NCI-H2196 (cell line): ENCODE measurements at regions not wholly inside any gene's neighbourhood (a gene's known extent, or its start where the extent isn't known, plus 50 kb on each side); places are given as distances from the start of the nearest gene placed in this dataset.

Source experiments
- DNase-seq: peaks from one replicate; lab custom pipeline; 2025; ENCODE audit not compliant: unreplicated experiment; lab: John Stamatoyannopoulos, UW

DNA sequence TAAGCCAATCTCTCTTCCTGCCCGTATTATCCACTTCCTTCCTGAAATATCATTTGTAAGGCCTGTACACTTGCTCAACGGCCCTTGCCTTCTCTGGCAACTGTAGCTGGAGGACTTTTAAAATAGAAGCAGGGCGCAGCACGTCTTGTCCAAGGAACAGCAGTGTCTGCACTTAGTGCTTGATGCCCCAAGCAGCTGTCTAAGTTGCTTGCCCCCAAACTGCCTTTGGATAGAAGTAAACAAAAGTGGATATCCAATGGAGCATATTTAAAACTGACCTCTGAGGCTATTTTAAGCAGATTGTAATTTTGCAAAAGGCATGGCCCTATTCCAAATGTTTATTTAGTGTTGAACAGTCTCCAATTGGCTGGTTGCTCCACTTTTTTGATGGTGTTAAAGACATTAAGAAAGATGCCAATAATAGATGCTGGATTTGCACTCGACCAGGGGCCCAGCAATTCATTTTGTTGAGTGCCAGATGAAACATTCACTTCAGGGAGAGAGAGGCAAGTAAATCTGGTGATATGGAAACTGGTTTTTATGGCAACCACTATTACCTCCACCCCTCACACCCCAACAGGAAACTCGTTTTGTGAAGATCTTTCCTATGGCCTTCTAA is 526.8 kb upstream of the TBL1XR1 start:
- peak; percentile 65 for DNase-seq

DNA sequence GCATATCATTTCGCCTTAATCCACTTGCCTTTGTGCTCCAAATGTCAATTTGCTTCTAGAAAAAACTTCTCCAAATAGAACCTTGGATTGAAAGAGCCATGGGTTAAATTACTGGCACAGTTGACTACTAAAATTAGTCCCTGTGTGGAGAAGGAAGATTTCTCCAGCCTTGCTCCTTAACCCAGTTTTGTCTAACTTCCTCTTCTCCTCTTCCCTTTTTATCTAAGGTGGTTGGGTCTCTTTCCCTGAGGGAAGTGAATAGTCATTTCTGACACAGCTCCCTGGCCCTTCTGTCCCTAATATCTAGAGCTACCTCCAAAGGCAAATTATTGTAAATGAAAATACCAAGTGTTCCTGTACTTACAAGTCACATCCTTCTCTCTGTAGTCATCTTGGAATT is 527.9 kb upstream of the TBL1XR1 start:
- no peak for DNase-seq

GRCh38 chr3:177726807-177727206 is 529.5 kb upstream of the TBL1XR1 start:
- DNase-seq: no peak

- no peak for DNase-seq
These were observed 532.8 kb upstream of the TBL1XR1 start for GRCh38 chr3:177729956-177730681.

- DNase-seq: no peak
These were observed 533.5 kb upstream of the TBL1XR1 start for GRCh38 chr3:177730814-177731213.

GRCh38 chr3:177731644-177732268 is 534.5 kb upstream of the TBL1XR1 start:
- DNase-seq: no peak

DNA sequence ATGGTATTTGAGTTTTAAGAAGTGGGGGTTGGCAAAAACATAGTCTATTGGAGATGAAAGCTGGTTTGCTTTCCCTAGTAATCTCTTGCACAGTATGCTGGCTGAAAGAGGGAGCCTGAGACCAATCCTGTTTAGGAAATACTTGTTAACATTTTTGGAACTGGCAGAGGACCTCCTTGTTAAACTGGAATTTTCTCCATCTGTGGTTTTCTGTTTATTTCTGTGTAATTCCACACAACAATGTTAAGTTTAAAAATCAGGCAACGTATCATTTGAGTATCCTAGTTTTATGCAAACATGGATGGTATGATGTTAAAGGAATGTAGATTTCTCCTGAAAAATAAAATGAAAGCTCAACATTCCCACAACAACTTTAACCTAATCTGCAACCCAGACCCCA is 536.0 kb upstream of the TBL1XR1 start:
- no peak for DNase-seq

GRCh38 chr3:177733936-177734335 is 536.7 kb upstream of the TBL1XR1 start:
- DNase-seq: no peak

GRCh38 chr3:177735431-177735830 is 538.1 kb upstream of the TBL1XR1 start:
- no peak for DNase-seq

GRCh38 chr3:177739461-177739860 is 542.2 kb upstream of the TBL1XR1 start:
- no peak for DNase-seq

GRCh38 chr3:177740254-177740653 is 543.0 kb upstream of the TBL1XR1 start:
- DNase-seq: no peak

DNA sequence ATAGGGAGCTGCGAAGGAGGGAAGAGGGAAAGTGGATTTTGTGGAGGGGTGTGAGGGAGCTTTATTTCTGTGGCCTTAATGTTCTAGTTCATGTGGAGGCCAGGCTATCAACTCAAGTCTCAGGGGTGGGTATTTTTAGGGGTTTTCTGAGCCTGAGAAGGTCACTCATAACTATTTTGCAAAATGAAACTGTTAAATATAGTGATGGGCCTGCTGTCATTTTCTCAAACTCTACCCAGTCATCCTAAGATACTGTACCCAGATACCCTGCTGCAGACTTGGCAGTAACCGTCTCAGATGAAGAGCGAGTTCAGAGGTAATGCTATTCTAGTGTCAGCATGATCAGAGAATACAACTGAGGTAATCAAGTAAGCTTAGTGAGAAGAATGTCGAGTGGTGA is 545.0 kb upstream of the TBL1XR1 start:
- DNase-seq: no peak

- DNase-seq: no peak
These were observed 546.0 kb upstream of the TBL1XR1 start for GRCh38 chr3:177743173-177743890.

DNA sequence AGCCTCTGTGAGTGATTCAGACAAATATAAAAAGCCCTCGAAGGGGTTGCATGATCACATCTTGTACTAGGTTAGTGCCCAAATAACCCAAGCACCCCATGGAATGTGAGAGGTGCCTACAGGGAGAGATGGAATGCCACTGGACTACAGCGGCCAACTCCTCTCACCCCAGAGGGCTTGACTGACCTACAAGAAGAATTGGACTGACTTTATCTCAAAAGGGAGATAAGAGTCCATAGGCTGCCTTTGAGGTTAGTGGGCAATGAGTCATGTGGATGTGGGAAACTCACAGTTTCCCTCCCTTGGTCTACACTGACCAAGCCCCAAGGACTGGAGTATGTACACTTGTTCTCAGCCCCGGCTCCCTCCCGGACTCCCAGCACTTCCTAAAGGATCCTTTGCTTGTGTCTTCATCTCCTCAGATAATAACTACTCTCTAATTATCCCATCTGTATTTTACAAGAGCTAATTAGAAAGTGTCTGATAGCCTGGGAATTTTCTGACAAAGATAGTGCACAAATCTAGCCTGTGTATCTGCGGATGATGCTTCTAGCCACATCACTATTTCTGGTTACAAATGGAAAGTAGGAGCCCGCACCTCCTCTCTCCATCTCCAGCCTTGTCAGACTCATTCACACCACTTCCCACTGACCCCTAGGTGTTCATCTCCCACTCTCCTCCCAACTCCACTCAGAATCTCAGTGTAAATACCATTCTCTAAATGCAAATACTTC is 547.8 kb upstream of the TBL1XR1 start:
- no peak for DNase-seq

DNA sequence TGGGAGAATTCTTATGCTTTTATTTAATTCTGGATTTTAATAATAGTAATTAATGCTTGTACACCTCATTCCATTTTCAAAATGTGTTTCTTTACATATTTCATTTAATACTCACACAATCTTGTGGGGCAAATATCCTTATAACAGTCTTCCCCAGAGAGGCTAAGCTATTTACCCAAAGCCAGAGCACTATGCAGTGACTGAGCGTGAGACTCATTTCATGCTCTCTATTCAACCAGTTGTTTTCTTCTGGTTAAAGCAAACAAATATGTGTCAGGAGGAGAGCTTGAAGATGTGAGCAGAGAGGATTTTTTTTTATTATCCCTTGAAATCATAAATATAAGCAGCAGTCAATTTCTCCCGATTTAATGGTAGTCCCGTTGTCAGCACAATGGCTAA is 548.3 kb upstream of the TBL1XR1 start:
- DNase-seq: no peak

DNA sequence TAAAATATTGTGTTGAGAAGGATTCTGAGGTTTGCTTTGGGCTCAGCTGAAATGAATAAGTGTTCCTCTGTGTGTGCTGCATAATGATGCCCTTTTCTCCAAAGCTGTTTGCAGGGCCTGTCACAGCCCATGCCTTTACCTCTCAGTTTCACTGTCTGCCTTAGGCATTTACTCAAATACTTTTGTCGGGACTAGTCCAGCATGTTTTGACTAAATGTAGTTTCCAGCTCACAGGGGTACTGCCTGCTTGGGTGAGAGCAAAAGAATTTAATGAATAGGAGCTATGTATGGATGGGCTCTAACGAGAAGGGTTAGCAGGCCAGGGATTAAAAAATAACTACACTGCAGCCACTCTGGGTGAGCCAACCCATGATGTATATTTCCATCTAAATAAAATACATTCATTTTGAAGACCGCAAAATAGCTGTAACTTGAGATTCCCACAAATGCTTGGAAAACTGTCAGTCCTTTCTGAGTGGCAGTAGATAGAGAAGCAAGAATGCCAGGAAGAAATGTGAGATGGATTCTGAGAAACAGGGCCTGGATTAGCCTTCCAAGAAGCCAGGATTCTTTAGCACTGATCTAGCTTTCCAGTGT is 549.2 kb upstream of the TBL1XR1 start:
- no peak for DNase-seq

DNA sequence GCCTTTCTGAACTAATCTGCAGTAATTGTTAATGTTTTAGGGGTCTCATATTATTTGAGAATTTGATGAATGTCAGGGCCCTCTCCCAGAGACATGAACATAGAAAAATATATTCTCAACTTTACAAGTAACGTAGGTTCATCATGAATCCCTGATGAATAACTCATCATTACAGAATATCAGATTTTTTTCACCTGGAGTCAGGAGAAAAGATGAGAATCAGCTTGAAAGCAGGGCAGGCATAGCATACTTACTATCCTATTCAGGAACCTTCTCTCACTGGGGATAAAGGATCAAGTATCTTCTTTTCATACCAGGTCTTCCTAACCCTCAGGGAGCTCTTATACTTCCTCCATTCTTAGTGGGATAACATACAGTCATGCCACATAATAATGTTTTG is 552.6 kb upstream of the TBL1XR1 start:
- no peak for DNase-seq

- no peak for DNase-seq
These were observed 553.2 kb upstream of the TBL1XR1 start for GRCh38 chr3:177750436-177750835.

DNA sequence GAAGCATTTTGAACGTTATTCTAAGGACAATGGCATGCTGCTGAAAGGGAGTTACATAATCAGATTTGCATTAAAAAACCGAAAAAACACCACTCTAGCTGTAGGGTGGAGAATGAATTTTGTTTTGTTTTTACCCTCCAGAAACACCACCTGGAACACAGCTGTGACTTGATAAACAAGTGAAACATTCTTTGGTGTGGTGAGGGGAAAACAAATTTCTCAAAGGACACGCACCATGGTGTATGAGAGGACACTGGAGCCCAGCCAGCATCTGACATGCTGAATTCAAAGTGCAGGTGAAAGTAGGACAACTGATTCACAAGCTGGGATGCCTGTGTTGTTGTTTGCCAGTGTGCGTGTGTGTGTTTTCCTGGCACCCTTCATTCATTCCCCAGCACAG is 554.5 kb upstream of the TBL1XR1 start:
- no peak for DNase-seq

DNA sequence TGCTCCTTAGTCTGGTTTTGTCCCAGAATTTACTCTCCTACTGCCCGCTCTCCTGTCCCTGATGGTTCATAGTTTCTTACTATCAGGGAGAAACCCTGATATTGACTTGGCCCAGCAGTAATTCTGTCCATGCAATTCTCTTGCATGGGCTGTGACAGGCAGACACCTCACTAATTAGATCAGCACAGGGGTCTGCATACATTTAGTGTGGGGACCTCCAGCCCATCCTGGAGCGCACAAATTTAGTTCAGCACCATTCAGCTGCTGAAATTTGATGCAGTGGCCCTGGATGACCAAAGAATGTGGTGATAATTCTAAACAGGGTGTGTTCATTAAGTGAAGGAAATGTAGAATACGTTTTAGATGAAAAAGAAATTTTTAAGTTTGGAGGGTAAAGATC is 555.5 kb upstream of the TBL1XR1 start:
- no peak for DNase-seq
